Caco-2 (cell line): ENCODE measurements at regions not wholly inside any gene's neighbourhood (a gene's known extent, or its start where the extent isn't known, plus 50 kb on each side); places are given as distances from the start of the nearest gene placed in this dataset.

Experiments
- BruUV-seq: library from RNA; stranded (reverse); fragments of 400-500 nt; replicated peaks from 2 replicates; lab custom pipeline; 2021; lab: Mats Ljungman, UMichigan
- CTCF ChIA-PET: fragments of 300-600 bp; sonication (Branson Sonifier 250); formaldehyde crosslinking; loops from one replicate; lab custom pipeline; 2022; ENCODE audit warnings: antibody characterized with exemption; lab: Charles Lee
- POLR2A ChIA-PET: fragments of 300-600 bp; sonication (Branson Sonifier 250); formaldehyde crosslinking; loops from one replicate; lab custom pipeline; 2022; ENCODE audit warnings: antibody characterized with exemption; lab: Charles Lee
- DNase-seq, 2 experiments: peaks; one replicate each; pipeline versions ENCODE4 v3.0.0 to v3.0.0-alpha.2; 2020 to 2022
- H3K27me3 ChIP-seq: replicated peaks from 2 replicates; pipeline ENCODE4 v1.6.0; 2011; ENCODE audit warnings: low read length; ENCODE audit not compliant: control insufficient read depth, insufficient read depth
- H3K36me3 ChIP-seq: 2 replicates; pipeline ENCODE4 v1.5.1; 2011; ENCODE audit warnings: low read length; ENCODE audit not compliant: control insufficient read depth, insufficient read depth
- H3K4me1 ChIP-seq: fragments of 250-450 bp; sonication (Bioruptor Pico); 2 replicates; pipeline ENCODE4 v1.5.1; 2020; ENCODE audit warnings: mild to moderate bottlenecking
- H3K4me3 ChIP-seq: 2 replicates; pipeline ENCODE4 v1.5.1; 2011; ENCODE audit warnings: low read depth, mild to moderate bottlenecking, control low read depth, low read length
- H3K9me3 ChIP-seq: fragments of 250-450 bp; sonication (Bioruptor Pico); 2 replicates; pipeline ENCODE4 v1.5.1; 2020; ENCODE audit warnings: mild to moderate bottlenecking, moderate library complexity
- H3K27ac Mint-ChIP-seq: one replicate; pipeline ENCODE4 v1.8.0; 2022; ENCODE audit warnings: mixed read lengths; ENCODE audit not compliant: unreplicated experiment
- H3K27me3 Mint-ChIP-seq: one replicate; pipeline ENCODE4 v1.8.0; 2022; ENCODE audit warnings: mixed read lengths; ENCODE audit not compliant: insufficient read depth, unreplicated experiment
- H3K36me3 Mint-ChIP-seq: one replicate; pipeline ENCODE4 v1.8.0; 2022; ENCODE audit warnings: mild to moderate bottlenecking, mixed read lengths; ENCODE audit not compliant: insufficient read depth, unreplicated experiment
- H3K4me1 Mint-ChIP-seq: one replicate; pipeline ENCODE4 v1.8.0; 2022; ENCODE audit warnings: low read depth, mixed read lengths; ENCODE audit not compliant: unreplicated experiment
- H3K4me3 Mint-ChIP-seq: one replicate; pipeline ENCODE4 v1.8.0; 2022; ENCODE audit warnings: mild to moderate bottlenecking, moderate library complexity, mixed read lengths; ENCODE audit not compliant: unreplicated experiment
- H3K9me3 Mint-ChIP-seq: one replicate; pipeline ENCODE4 v1.8.0; 2022; ENCODE audit warnings: mixed read lengths; ENCODE audit not compliant: unreplicated experiment
- CTCF ChIP-seq, 2 experiments: fragments of 200-600 bp in 1 of 2; IDR thresholded peaks; 1 replicate in 1 of 2; 2 replicates in 1 of 2; pipeline versions ENCODE4 v1.5.1 to v1.8.0; 2011 to 2022; ENCODE audit warnings: antibody characterized with exemption in 1 of 2, control low read depth in 1 of 2, inconsistent platforms in 1 of 2, low read depth in 1 of 2, low read length in 1 of 2, mild to moderate bottlenecking in 1 of 2, moderate library complexity in 1 of 2; ENCODE audit not compliant: insufficient read depth in 1 of 2, severe bottlenecking in 1 of 2, unreplicated experiment in 1 of 2
- intact Hi-C: fragments of 100-400 bp; cut with micrococcal nuclease; formaldehyde crosslinking; loops from one replicate; pipeline ENCODE4 v1.10.0; 2022; ENCODE audit not compliant: unreplicated experiment

DNA sequence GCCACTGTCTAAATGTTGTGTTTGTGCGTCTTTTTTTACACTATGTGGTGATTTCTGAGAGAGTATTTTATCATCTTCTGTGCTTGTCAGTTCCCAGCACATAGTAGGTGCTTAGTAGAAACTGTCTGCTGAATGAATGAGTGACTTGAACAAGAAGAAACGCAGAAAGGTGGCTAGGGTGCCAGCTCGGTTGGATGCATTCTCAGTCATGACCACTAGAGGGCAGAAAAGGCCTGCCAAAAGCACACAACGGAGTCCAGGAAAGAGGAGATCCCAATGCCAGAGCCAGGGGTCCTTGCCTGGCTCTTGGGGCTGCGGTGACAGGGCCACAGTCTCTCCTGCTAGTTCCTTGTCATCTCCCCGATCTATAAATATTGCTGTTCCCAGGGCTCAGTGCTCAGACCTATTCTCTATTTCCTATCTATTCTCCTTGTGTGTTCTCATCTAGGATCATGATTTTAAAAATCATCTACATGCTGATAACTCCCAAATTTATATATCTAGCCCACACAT, 57.3 kb upstream of the CCL1 start:
- POLR2A ChIA-PET, result no interaction called here
- CTCF ChIA-PET, result interaction anchor here (0.7 to 1.2 kb wide), 5 partner anchors 9 to 1113 kb away, joined by 3 to 4 read pairs (median 4); no protein-coding TSS in a partner anchor
- Histone ChIP-seq H3K4me3 (no peak overlapping the region), H3K36me3 (no peaks in the 10 kb centered on the region), H3K9me3 (no peaks in the 10 kb centered on the region), H3K27me3 (peaks cover 3% of the 10 kb centered on the region), H3K4me1 (no peaks in the 10 kb centered on the region)
- DNase-seq, result peak; percentile 68 to 77
- intact Hi-C loops, result loop anchor here (1.0 to 5.0 kb wide), 4 partner anchors 97 to 560 kb away; partner anchors contain the start of gene LIG3
- H3K4me3 Mint-ChIP-seq, result no peak overlapping the region
- H3K27ac Mint-ChIP-seq, result no peak overlapping the region
- no peaks in the 10 kb centered on the region for H3K4me1 Mint-ChIP-seq
- no peaks in the 10 kb centered on the region for H3K9me3 Mint-ChIP-seq
- H3K27me3 Mint-ChIP-seq, result peaks cover 21% of the 10 kb centered on the region
- peak; percentile 91 to 96 for TF ChIP-seq CTCF (IDR thresholded peaks at IDR 0.05; ENCODE audit: insufficient read depth in 1 of 2, low read depth in 1 of 2, low read length in 1 of 2, severe bottlenecking in 1 of 2, unreplicated experiment in 1 of 2)
- BruUV-seq, result no TSS peak
- no peaks in the 10 kb centered on the region for H3K36me3 Mint-ChIP-seq

- H3K36me3 ChIP-seq, result no peaks in the 10 kb centered on the region
- Mint-ChIP-seq H3K27ac (no peak overlapping the region), H3K27me3 (peaks cover 24% of the 10 kb centered on the region), H3K36me3 (no peaks in the 10 kb centered on the region), H3K4me1 (peaks cover 4% of the 10 kb centered on the region), H3K9me3 (no peaks in the 10 kb centered on the region), H3K4me3 (no peak overlapping the region)
- intact Hi-C loops, result no loop called here
- ChIA-PET CTCF (no interaction called here), POLR2A (no interaction called here)
- TF ChIP-seq CTCF (IDR thresholded peaks at IDR 0.05; ENCODE audit: insufficient read depth in 1 of 2, low read depth in 1 of 2, low read length in 1 of 2, severe bottlenecking in 1 of 2, unreplicated experiment in 1 of 2), result no peak
- H3K4me1 ChIP-seq, result no peaks in the 10 kb centered on the region
- no peak for DNase-seq
- H3K27me3 ChIP-seq, result no peaks in the 10 kb centered on the region
- no peak overlapping the region for H3K4me3 ChIP-seq
- no peaks in the 10 kb centered on the region for H3K9me3 ChIP-seq
- BruUV-seq, result no TSS peak
Observed at GRCh38 chr17:34416116-34416515, 53.1 kb upstream of the CCL1 start.

- no peaks in the 10 kb centered on the region for H3K4me1 ChIP-seq
- no peak overlapping the region for H3K27ac Mint-ChIP-seq
- intact Hi-C loops, result no loop called here
- no peak overlapping the region for H3K4me3 ChIP-seq
- TF ChIP-seq CTCF (IDR thresholded peaks at IDR 0.05; ENCODE audit: insufficient read depth in 1 of 2, low read depth in 1 of 2, low read length in 1 of 2, severe bottlenecking in 1 of 2, unreplicated experiment in 1 of 2), result no peak
- BruUV-seq, result no TSS peak
- no peaks in the 10 kb centered on the region for H3K36me3 Mint-ChIP-seq
- no peaks in the 10 kb centered on the region for H3K9me3 ChIP-seq
- ChIA-PET CTCF (interaction anchor here (0.6 kb wide), 1 partner anchor 1390 kb away, joined by 3 read pairs; no protein-coding TSS in a partner anchor), POLR2A (no interaction called here)
- H3K4me1 Mint-ChIP-seq, result peaks cover 7% of the 10 kb centered on the region
- H3K27me3 Mint-ChIP-seq, result peaks cover 23% of the 10 kb centered on the region
- DNase-seq, result no peak
- no peaks in the 10 kb centered on the region for H3K9me3 Mint-ChIP-seq
- no peak overlapping the region for H3K4me3 Mint-ChIP-seq
- H3K27me3 ChIP-seq, result no peaks in the 10 kb centered on the region
- no peaks in the 10 kb centered on the region for H3K36me3 ChIP-seq
Observed at GRCh38 chr17:34414339-34414738, 51.3 kb upstream of the CCL1 start.
